Astrocyte of the spinal cord (primary cell): ENCODE measurements at regions not wholly inside any gene's neighbourhood (a gene's known extent, or its start where the extent isn't known, plus 50 kb on each side); places are given as distances from the start of the nearest gene placed in this dataset.

ENCODE experiments used
- DNase-seq: peaks from one replicate; pipeline ENCODE4 v3.0.0; 2011; ENCODE audit warnings: low read depth, low spot score
- H3K4me3 ChIP-seq: 2 replicates; pipeline ENCODE4 v1.5.1; 2011; ENCODE audit warnings: low read depth, mild to moderate bottlenecking, low read length, moderate library complexity
- CTCF ChIP-seq: IDR thresholded peaks from 2 replicates; pipeline ENCODE4 v1.5.1; 2012; ENCODE audit warnings: low read depth, mild to moderate bottlenecking, low read length, inconsistent platforms
- in situ Hi-C: cut with HindIII; loops from 2 replicates; pipeline ENCODE4 v1.10.0; 2017; ENCODE audit warnings: low sequenced_read_pairs

DNA sequence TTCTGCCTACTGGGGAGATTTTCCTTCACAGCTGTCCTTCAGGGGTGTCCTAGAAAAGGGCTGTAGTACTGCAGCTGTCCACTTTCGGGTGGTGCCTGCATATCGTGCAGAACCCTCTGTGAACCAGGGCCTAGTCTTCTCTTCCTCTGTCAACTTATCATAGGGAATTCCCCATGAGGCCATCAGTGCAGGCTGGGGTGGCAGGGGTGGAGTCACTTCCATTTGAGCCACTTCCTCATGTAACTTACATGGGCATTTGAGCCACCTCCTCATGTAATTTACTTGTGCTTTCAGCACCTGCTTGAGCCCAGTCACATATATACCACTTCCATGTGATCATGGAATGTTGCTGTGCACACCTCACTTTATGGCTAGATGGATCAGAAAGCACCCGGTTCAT is 742.0 kb upstream of the RGMB start:
- no peak overlapping the region for H3K4me3 ChIP-seq
- in situ Hi-C loops = no loop called here
- DNase-seq = no peak
- TF ChIP-seq CTCF = no peak

- DNase-seq = no peak
- no peak for TF ChIP-seq CTCF
- in situ Hi-C loops = no loop called here
- no peak overlapping the region for H3K4me3 ChIP-seq
Observed at GRCh38 chr5:98031926-98032325, 741.5 kb upstream of the RGMB start.

- TF ChIP-seq CTCF = no peak
- H3K4me3 ChIP-seq = no peak overlapping the region
- DNase-seq = no peak
- in situ Hi-C loops = no loop called here
Observed at GRCh38 chr5:98041661-98042060, 731.8 kb upstream of the RGMB start.

DNA sequence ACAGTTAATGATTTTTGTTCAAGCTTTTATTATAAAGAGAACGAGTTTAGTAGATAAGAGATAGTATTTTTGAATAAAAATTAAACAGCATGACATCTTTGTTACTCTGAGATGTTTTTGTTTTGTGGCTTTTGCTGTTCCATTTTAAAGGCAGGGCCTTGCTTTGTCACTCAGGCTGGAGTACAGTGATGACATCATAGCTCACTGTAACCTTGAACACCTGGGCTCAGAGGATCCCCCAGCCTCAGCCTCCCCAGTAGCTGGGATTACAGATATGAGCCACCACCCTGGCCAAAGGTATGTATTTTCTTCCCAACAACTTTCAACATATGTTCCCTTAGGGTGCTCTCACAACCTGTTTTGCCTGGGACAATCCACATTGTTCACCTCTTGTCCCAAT is 730.9 kb upstream of the RGMB start:
- H3K4me3 ChIP-seq = no peak overlapping the region
- in situ Hi-C loops = no loop called here
- no peak for TF ChIP-seq CTCF
- no peak for DNase-seq

- no peak for DNase-seq
- no peak overlapping the region for H3K4me3 ChIP-seq
- TF ChIP-seq CTCF = no peak
- in situ Hi-C loops = no loop called here
Observed at GRCh38 chr5:98042961-98043360, 730.5 kb upstream of the RGMB start.

DNA sequence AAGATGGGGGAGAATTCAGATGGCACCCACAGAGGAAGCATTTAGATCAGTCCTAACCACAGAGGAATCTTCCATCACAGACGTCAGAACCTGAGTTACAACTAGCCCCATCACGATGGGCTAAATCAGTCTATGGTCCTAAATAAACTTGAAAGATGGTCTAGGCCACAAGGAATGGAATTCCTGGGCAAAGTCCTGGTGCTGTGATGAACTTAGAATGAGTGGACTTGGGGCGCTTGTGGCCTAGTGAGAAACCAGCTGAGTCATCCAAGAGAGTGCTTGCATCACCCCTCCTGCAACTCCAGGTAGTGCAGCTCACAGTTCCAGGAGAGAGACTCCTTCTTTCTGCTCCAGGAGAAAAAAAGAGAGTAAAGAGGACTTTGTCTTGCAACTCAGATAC is 722.9 kb upstream of the RGMB start:
- in situ Hi-C loops = no loop called here
- DNase-seq = peak; percentile 47
- H3K4me3 ChIP-seq = no peak overlapping the region
- TF ChIP-seq CTCF = no peak

DNA sequence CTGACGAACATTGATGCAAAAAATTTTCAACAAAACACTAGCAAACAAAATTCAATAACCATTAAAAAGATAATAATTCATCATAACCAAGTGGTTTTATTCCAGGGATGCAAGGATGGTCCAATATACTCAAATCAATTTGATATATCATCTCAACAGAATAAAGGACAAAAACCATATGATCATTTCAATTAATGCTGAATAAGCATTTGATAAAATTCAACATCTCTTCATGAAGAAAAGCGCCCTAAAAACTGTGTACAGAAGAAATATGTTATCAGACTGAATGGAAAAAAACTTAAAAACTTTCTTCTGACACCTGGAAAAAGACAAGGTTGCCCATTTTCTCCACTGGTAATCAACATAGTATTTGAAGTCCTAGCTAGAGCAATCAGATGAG is 720.3 kb upstream of the RGMB start:
- H3K4me3 ChIP-seq = no peak overlapping the region
- in situ Hi-C loops = no loop called here
- no peak for TF ChIP-seq CTCF
- no peak for DNase-seq
